HG02571 (cell line): ENCODE measurements at regions not wholly inside any gene's neighbourhood (a gene's known extent, or its start where the extent isn't known, plus 50 kb on each side); places are given as distances from the start of the nearest gene placed in this dataset.

Experiments used
- ATAC-seq: cut with Tn5 transposase; IDR thresholded peaks from one replicate; pipeline ENCODE4 v1.9.1; 2021; ENCODE audit warnings: mild to moderate bottlenecking, moderate library complexity; ENCODE audit not compliant: unreplicated experiment

- ATAC-seq, result no peak
These were observed 140.8 kb upstream of the PTPN1 start for GRCh38 chr20:50369225-50370035.

- no peak for ATAC-seq
These were observed 140.1 kb upstream of the PTPN1 start for GRCh38 chr20:50370036-50370566.

GRCh38 chr20:50371878-50372769 lies 138.1 kb upstream of the PTPN1 start:
- ATAC-seq, result no peak

- no peak for ATAC-seq
These were observed 137.5 kb upstream of the PTPN1 start for GRCh38 chr20:50372770-50373088.

- no peak for ATAC-seq
These were observed 136.4 kb upstream of the PTPN1 start for GRCh38 chr20:50373674-50374286.

- no peak for ATAC-seq
These were observed 135.6 kb upstream of the PTPN1 start for GRCh38 chr20:50374541-50375078.

- no peak for ATAC-seq
These were observed 133.8 kb upstream of the PTPN1 start for GRCh38 chr20:50376179-50376887.

- ATAC-seq, result no peak
These were observed 133.2 kb upstream of the PTPN1 start for GRCh38 chr20:50376888-50377459.

- no peak for ATAC-seq
These were observed 131.8 kb upstream of the PTPN1 start for GRCh38 chr20:50378170-50379000.

- ATAC-seq, result no peak
These were observed 130.9 kb upstream of the PTPN1 start for GRCh38 chr20:50379049-50379990.

- ATAC-seq, result no peak
These were observed 130.0 kb upstream of the PTPN1 start for GRCh38 chr20:50379991-50380696.

GRCh38 chr20:50380697-50381040 lies 129.5 kb upstream of the PTPN1 start:
- no peak for ATAC-seq

GRCh38 chr20:50381075-50381732 lies 129.0 kb upstream of the PTPN1 start:
- no peak for ATAC-seq

- no peak for ATAC-seq
These were observed 128.2 kb upstream of the PTPN1 start for GRCh38 chr20:50381771-50382593.

GRCh38 chr20:50385733-50386640 lies 124.2 kb upstream of the PTPN1 start:
- no peak for ATAC-seq
